ENCODE measurements at regions not wholly inside any gene's neighbourhood (a gene's known extent, or its start where the extent isn't known, plus 50 kb on each side); places are given as distances from the start of the nearest gene placed in this dataset.

DNA sequence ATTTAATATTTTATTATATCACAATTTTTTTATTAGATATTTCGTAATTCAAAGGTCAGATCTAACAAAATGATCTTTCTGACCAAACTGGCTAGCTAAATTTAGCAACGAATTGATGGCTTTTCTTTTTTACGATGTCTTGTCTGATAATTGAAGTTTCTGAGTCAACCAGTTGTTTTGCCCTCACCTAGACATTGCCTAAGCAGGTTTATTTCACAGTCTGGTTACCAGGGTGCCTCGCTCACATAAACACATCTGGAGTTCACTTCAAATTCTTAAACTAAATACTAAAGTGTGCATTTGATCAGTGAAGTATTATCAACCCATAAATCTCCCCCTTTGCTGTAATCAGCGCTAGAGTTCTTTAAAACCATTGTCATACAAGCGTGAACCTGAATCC is 448.3 kb downstream of the TLE4 start:
- no peak for DNase-seq

DNA sequence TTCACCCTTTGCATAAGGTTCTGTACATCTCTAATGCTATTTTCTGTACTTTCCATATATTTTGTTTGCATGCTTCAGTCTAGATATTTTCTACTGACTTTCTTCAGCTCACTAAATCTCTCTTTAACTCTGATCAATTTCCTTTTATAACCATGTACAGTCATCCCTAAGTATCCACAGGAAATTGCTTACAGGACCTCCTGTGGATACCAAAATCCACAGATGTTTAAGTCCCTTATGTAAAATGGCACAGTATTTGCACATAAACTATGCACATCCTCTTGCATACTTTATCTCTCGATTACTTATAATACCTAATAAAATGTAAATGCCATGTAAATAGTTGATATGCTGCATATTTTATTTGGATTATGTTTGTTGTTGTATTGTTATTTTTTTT is 442.1 kb downstream of the TLE4 start:
- DNase-seq = no peak

DNA sequence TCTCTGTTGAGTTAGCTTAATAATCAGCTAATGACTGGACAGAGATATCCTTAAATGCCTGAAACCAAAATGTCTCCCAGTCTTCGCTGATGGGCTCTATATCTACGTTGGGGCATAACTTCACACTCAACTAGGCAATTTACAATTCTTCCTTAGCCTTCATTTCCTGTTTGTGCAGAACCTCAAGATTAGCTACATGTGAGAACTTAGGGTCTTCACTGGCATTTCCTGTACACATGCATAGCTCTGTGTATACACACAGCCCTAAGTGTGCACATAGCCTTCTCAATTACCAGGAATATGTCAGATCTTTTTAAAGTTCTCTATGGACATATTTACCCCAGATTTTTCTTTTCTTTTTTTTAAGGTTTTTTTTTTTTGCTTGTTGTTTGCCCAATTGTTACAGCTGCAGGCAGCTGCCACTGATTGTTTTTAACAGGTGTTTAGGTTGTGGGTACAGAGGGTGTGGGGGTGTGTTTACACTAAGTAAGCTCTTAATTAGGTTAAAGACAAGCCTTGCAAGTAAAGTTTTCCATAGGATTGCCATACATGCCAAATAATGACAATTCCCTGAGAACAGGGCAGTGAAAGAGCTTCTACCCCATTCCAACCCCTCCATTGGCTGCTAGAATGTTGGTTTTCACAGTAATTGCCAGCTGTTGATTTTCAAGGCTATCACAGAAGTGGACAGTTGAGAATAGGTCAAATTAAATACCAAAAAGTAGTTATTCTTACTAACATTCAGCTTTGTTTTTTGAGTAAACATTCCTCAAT is 441.0 kb downstream of the TLE4 start:
- no peak for DNase-seq

DNA sequence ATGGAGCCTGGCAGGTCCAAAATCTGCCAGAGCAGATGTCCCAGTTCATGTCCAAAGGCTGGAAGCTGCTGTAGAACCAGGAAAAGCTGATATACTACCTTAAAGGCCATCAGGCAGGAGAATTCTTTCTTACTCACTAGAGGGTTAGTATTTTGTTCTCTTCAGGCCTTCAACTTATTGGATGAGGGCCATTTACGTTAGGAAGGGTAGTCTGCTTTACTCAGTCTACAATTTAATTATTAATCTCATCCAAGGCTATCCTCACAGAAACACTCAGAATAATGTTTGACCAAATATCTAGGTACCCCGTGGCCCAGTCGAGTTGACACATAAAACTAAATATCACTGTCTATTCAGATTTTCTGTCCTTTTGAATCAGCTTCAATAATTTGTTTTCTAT is 437.4 kb downstream of the TLE4 start:
- DNase-seq = no peak

DNA sequence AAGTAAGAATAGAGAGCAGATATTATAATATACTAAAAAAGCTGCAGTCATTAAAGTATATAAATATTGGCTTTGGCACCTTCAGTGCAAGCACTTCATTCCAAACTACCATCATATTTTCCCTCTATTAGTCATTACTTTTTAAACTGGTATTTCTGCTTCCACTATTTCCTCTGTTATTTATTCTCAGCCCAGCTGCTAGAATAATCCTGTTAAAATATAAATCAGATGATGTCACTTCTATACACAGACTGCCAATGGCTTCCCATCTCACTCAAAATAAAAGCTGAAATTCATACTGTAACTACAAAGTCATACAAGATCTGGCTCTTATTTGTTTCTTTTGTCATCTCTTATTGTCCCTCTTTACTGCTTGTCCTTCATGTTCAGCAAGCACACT is 432.9 kb downstream of the TLE4 start:
- DNase-seq = no peak

DNA sequence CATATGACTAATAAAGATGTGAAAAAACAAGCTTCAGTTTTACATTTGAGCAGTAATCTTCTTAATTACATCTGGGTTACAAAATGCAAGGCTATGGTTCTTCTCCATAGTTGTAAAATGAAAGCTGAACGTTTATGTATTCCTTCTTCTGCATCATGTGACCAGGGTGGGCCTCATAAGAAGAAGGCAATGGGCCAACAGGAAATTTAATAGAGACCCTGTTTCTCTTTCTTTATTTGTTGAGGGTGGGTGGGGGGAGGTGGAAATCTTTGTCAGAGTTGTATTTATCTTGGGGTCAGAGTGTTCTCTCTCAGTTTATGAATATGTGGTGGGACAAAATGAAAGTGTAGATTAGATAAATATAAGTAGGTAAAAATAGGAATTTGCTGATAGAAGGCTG is 418.8 kb downstream of the TLE4 start:
- DNase-seq = no peak

DNA sequence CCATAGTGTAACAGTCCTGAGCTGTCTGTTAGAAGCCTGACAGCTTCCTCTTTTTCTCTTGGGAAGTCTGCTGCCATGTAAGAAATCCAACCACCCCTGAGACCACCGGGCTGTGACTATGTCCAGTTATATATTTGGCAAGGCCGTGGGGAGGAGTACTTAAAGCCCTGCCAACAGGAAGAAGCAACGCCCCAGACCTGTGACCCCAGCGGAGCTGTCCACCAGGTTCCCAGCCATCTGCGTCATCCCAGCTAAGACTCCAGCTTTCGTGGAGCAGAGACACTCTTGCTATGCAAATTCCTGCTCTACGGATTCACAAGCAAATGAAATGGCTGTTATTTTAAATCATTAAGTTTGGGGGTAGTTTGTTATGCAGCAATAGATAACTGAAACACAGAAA is 417.3 kb downstream of the TLE4 start:
- no peak for DNase-seq

DNA sequence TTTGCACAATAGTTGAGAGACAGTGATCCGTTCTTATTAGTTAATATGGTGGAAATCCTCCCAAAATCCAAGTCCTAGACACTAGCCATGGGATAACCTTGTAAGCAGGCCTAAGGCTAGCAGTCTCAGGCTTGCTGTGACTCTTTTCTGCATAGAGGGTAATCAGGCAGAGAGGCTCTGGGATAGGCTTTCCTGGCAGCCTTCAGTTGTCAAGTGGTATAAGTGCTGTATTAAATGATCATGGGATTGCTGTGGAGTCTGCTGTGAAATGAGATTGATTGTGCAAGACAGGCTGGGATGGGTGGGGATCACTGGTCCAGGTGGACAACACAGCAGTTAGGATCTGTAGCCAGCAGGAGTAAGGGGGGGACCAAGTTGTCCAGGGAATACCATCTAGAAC is 416.4 kb downstream of the TLE4 start:
- no peak for DNase-seq

DNA sequence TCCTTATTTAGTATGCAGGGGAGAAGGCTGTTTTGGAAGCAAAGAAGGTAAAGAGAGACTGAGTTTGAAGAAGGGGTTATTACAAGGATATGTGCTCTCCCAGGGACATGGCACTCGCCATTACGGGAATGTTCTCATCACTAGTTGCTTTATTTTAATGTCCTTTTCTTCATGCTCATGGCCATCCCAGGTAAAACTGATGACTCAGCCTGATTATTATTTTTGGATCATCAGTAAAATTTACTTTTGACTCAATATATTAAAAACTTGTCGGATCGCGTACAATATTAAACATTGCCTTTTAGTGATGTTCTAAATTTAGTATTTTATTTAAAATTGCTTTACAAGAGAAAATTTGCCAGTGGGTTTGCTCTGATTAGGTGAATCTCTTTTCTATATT is 414.7 kb downstream of the TLE4 start:
- no peak for DNase-seq

DNA sequence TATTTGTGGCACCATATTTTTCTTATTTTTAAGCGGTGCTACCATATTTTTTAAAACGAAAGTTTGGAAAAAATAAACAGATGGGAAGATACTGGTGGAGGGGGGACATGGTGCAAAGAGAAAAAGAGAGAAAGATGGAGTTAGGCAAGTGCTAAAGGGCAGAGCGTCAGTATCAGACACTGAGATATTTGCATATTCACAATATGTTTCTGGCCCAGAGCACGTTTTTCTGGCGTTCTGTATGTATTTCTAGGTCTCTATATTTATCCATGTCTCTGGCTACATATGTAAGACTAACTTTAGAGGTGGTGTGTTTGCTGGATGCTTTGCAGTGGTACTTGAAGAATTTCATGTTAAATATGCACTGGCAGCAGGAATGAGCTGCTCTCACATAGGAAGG is 414.0 kb downstream of the TLE4 start:
- no peak for DNase-seq

DNA sequence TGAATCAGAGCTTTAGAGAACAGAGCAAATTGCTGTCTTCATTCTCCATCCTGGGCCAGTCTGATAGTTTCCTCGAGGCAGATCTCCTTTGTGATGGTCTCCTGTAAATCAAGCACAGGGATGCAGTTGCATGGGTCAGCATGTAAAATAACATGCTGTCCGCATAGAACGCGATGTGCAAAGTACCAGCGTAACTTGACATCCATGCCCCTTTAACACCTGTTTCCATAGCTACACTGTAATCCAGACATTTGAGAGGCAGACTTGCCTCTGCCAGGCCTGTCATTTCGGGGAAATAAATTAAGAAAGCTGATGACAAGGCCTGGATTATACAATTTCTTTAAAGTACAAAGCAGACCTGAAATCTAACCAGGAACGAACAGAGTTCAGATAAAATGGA is 413.5 kb downstream of the TLE4 start:
- DNase-seq = no peak

DNA sequence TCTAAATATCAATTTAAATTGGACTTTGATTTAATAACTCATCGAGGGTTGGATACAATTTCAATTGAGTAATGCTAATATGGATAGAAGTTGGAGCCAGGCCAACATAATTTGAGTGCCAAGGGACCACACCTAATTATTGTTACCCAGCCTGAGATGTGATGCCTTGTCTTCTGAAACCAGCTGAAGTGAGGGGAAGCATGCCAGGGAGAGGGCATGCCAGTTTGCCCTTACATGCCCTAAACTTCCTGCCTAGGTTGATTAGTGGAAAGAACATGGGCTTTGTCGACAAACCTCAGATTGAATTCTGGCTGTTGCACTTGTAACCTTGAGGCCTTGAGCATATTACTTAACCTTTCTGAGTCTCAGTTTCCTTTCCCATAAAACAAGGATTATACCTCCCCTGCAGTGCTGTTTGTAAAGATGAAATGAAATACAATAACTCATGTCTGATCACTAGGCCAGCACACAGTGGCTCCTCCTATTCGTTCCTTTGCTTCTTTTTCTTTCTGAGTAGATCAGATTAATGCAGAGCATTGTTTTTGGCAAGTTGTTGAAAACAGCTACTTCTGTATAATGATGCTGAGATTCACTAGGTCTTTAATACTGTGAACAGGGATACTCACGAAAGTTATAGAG is 412.8 kb downstream of the TLE4 start:
- no peak for DNase-seq

DNA sequence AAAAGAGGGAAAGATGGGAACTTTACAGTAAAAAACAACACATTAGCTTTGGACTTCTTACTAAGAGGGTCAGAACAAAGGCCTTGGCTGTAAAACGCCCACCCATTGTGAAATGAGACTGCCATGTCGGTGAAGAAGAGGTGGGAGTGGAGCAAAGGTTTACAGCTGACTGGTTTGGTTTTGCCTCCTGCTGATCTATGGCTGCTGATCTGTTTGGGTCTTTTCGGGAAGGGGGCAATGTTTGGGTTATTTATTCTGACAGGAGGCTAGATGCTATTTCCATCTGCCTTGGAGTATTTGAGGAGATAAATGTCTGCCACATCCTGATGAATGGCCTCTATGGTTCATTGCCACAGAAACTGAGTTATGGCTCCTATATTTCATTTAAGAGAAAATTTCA is 408.7 kb downstream of the TLE4 start:
- no peak for DNase-seq

DNA sequence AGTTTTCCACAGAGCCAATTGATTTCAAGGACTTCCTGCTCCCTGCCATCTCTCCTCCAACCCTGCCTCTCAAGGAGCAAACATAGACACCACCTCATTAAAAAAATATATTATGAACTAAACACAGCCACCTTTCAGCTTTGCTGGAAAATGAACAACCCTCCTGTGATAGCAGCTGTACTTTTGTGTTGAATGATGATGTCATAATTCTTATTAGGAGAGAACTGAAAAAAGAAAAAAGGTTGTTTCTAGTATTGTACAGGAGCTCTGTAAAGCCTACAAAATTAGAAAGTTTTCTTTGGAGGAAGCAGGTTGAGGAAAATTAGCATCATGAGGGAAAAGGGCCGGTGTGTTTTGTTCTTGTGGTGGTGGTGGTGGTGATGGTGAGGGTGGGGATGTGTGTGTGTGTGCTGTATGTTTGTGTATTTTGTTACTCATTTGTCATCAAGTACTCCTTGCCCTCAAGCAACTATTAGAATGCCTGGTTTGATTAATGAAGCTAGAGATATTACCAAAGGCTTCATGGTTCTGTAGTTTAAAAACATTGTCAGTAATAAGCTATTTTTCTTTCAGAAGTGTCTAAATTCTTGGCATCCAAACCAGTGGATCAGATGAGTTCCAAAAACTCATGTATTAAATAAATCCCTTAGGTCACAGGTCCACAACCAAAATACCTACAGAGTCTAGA is 405.9 kb downstream of the TLE4 start:
- DNase-seq = no peak

DNA sequence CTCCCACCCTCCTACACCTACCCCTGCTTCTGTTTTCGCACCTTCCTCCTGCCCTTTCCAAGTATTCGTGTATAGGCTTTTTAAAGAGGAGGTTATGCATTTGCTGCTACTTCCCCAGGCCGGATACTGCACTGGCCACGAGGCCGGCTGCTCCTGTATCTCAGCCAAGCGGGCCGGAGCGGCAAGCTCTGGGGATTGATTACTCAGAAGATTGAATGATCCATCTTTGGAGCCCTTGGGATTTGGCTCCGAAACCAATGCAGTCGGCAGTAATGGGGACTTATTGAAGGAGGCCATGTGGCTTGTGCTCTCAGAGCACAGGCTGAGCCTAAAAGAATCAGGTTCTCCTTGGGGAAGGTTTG is 405.3 kb downstream of the TLE4 start:
- no peak for DNase-seq

DNA sequence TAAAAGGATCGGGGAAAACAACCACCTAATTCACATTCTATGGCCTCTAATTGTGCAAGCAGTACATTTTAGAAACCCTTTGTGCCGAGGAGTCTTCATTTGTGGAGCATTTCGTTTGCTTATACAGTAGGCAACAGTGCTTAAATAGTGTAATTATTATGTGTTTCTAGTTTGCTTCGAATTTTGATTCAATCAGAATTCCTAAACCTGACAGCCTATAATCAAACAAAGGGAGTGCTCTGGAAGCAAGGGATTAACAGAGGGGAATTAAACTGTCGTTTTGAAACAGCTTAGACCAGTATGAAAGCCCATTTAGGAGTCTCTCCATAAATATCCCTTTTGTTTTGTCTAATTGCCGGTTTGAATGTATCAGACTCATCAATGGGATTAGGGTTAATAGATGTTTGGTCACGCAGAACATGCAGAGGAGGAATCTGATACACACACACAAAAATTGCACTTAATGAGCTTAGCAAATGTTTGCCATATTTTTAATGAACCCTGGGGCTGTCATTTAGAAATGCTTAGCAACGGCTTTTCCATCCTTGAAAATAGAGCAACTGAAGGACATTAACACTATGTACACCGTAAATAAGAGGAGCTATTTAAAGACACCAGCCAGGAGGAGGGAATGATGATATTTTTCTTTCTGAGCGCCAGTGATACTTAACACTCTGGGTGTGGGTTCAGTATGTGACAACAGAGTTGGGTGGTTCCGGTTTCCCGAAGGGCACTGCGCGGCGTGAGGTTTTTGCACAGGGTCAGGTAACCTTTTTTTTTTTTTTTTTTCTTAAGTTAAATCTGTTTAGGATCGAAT is 404.7 kb downstream of the TLE4 start:
- DNase-seq = no peak

DNA sequence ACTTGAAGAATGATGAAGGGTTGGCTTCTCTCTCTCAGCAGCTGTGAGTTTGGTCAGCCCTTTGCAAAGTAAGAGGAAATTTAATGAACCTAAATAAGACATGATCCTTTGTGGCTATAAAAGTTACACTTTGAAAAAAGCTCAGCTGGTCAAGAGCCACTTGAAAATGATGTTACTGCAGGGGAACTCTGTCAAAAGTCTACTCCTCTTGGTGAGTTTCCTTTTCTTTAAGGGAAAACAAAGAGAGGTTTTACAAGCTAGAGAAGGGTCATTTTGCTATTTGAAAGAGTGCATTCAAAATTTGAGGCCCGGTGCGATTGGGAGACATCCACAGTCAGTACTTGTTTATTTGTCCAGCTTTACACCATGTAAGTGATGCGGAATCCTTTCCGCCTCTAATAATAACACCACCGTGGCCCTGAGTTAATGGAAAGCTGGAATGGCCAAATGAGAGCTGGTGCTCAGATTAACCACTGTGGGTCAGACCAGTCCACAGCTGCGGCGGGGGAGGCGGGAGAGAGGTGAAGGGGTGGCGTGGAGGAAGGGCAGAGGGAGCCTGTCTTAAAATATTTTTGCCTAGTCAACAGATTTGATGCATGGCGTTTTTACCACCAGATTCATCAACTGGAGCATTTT is 404.0 kb downstream of the TLE4 start:
- no peak for DNase-seq

DNA sequence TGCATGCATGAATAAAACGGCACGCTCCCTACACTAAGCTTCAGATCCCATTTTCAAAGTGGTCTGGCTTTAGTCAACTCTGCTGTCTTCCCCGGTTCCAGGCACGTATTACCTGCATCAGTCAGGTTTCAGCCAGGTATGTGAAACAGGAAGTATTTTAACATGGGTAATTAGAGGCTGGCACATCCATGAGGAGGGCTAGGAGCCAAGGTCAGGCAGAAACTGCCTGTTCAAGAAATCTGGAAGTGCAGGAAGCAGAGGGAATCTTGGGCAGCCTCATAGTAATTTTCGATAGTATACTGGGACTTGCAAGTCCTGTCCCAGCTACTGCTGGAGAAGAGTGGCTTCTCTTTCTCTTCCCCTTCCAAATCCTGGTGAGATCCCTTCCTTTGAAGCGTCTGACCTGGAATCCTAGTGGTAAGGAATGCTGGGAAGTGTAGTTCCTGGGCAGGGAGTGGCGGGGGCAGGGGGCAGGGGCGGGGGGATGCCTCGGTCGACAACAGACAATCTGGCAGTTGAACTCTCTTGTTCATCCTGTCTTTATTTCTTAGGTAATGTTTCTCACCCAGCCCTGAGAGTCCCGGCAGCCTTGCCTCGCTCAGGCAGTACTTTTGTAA is 403.1 kb downstream of the TLE4 start:
- DNase-seq = no peak

DNA sequence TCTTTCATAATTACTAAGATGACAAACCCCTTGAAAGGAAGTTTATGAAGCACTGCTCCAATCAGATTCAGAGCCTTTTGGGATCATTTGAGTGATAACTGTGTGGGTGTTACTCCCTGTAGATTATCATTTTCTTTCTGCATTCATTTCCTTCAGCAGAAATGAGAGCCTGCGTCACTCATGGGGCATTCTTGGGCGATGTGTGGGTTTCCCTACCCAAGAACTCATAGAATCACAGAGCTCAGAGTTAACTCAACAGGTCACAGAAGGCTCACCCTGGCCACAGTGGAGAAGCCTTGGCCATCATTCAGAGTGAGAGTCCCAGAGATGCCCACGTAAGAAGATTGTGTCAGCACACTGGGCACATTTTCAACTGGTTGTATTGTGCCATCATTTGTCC is 401.9 kb downstream of the TLE4 start:
- DNase-seq = no peak

DNA sequence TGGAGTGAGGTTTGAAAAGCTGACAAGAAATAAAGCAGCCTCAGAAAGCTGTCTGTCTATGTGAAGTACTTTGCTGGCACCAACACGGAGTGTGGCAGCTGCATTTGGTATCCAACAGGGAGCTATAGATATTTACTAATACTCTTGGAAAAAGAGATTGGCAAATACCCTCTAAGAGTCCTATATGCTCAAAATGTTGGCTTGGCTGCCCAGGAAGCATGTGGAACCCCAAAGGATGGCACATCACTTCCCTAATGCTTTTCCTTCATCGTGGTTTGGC is 398.3 kb downstream of the TLE4 start:
- no peak for DNase-seq

DNA sequence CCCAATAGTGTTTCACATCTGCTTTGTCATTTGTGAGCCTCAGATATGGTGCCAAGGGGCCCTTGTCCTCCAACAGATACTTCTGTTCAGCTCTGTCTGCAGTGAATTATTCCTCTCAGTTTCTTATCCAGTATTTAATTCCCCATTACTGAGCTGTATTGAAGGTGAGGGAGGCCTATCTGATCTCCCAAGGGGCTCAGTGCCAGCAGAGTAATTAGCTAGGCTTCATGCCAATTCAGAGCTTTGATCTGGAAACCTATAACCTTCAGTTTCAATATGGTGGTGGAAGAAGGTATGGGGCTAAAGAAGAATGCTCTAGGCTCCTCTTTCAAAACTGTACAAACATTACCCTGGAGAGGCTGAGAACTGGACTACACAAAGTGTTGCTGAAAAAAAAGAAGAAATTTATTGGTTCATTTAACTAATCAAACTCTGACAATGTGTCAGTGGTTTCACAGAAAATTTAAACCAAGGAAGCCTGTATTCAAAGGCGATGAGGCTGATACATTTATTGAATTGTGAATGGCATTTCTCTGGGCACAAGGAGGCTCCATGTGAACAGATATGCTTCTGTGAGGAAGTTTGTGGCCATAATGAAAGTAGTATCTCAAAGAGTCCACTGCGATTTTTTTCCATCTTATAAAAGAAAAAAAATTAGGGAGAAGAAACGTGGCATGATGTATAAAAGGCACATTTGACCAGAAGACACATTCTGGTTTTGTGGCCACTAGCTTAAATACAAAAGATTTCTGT is 397.8 kb downstream of the TLE4 start:
- no peak for DNase-seq

DNA sequence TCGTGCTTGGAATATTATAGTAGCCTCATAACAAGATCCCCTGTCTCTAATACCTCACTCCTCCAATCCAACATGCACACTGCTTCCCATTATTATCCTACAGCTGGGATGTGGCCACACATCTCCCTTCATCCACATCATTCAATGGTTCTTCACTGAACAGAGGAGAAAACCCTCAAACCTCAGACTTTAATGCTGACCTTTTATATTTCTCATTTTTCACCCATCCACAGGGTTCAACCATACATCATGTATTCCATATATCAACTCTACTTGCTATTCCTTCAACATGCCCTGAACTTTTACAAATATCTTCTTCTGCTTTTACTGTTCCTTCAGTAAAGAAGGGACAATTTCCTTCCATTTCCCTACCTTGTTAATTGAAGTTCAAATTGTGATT is 396.8 kb downstream of the TLE4 start:
- no peak for DNase-seq

Data from AML-193 (cell line).